ENCODE measurements at regions not wholly inside any gene's neighbourhood (a gene's known extent, or its start where the extent isn't known, plus 50 kb on each side); places are given as distances from the start of the nearest gene placed in this dataset.
"Not testable (repeated sequence)": the region's sequence is repeated elsewhere in the genome, so short reads cannot be mapped to it uniquely, and the experiment has no call there.

- Mint-ChIP-seq H3K9me3 (no peaks in the 10 kb centered on the region), H3K4me3 (no peak overlapping the region), H3K27ac (no peak overlapping the region), H3K4me1 (no peaks in the 10 kb centered on the region), H3K27me3 (no peaks in the 10 kb centered on the region), H3K36me3 (ENCODE audit: low read depth) (no peaks in the 10 kb centered on the region)
- DNase-seq: no peak
- CTCF ChIA-PET: no interaction called here
- POLR2A ChIA-PET: no interaction called here
These were observed 347.2 kb downstream of the C12orf75 start for GRCh38 chr12:105677672-105678071.

DNA sequence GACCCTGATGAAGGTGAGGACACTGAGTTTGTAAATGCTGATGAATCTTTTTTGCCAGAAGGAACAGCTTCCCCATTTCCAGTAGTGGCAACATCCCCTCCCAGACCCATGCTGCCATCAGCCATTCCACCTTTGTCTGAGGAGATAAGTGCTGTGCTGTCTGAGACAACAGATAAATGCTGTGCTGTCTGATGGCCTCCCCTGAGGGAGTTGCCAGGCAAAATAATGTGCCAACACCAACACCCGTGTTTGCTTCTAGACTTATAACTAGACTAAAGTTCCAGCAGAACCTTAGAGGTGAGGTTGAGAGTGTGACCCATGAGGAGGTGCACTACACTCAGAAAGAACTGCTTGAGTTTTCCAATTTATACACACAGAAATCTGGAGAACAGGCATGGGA is 349.5 kb downstream of the C12orf75 start:
- H3K27me3 Mint-ChIP-seq: no peaks in the 10 kb centered on the region
- CTCF ChIA-PET: no interaction called here
- DNase-seq: peak; percentile 18

DNA sequence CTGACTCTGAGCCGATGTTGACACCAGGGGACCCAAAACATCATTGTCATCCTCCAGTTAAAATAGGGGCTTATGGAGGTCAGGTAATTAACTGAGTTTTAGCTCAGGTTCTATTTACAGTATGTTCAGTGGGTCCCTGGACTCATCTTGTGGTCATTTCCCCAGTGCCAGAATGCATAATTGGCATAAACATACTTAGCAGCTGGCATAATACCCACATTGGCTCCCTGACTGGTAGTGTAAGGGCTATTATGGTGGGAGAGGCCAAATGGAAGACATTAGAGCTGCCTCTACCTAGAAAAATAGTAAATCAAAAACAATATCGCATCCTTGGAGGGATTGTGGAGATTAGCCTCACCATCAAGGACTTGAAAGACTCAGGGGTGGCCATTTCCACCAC is 350.9 kb downstream of the C12orf75 start:
- no peaks in the 10 kb centered on the region for H3K4me1 Mint-ChIP-seq
- CTCF ChIA-PET: no interaction called here
- H3K4me3 Mint-ChIP-seq: no peak overlapping the region
- no peaks in the 10 kb centered on the region for H3K9me3 Mint-ChIP-seq
- H3K27ac Mint-ChIP-seq: no peak overlapping the region
- H3K36me3 Mint-ChIP-seq (ENCODE audit: low read depth): no peaks in the 10 kb centered on the region
- POLR2A ChIA-PET: no interaction called here
- DNase-seq: no peak
- H3K27me3 Mint-ChIP-seq: no peaks in the 10 kb centered on the region

More for the DNA sequence above, 349.5 kb downstream of the C12orf75 start:
- Mint-ChIP-seq H3K9me3 (no peaks in the 10 kb centered on the region), H3K4me1 (no peaks in the 10 kb centered on the region), H3K36me3 (ENCODE audit: low read depth) (no peaks in the 10 kb centered on the region), H3K27ac (no peak overlapping the region), H3K4me3 (no peak overlapping the region)
- POLR2A ChIA-PET: no interaction called here

GRCh38 chr12:105682821-105683220 is 352.3 kb downstream of the C12orf75 start:
- H3K27ac Mint-ChIP-seq; H3K27me3 Mint-ChIP-seq; CTCF ChIA-PET; H3K4me3 Mint-ChIP-seq; H3K4me1 Mint-ChIP-seq; H3K9me3 Mint-ChIP-seq; POLR2A ChIA-PET; H3K36me3 Mint-ChIP-seq (ENCODE audit: low read depth); DNase-seq: not testable (repeated sequence)

- H3K27ac Mint-ChIP-seq; POLR2A ChIA-PET; DNase-seq; H3K4me3 Mint-ChIP-seq; H3K27me3 Mint-ChIP-seq; H3K4me1 Mint-ChIP-seq; CTCF ChIA-PET; H3K36me3 Mint-ChIP-seq (ENCODE audit: low read depth); H3K9me3 Mint-ChIP-seq: not testable (repeated sequence)
These were observed 353.3 kb downstream of the C12orf75 start for GRCh38 chr12:105683836-105684235.

GRCh38 chr12:105698075-105698474 is 367.6 kb downstream of the C12orf75 start:
- Mint-ChIP-seq H3K4me1 (no peaks in the 10 kb centered on the region), H3K27ac (no peak overlapping the region), H3K9me3 (no peaks in the 10 kb centered on the region), H3K27me3 (peaks cover 1% of the 10 kb centered on the region), H3K4me3 (no peak overlapping the region), H3K36me3 (ENCODE audit: low read depth) (no peaks in the 10 kb centered on the region)
- no peak for DNase-seq
- ChIA-PET POLR2A (no interaction called here), CTCF (no interaction called here)

DNA sequence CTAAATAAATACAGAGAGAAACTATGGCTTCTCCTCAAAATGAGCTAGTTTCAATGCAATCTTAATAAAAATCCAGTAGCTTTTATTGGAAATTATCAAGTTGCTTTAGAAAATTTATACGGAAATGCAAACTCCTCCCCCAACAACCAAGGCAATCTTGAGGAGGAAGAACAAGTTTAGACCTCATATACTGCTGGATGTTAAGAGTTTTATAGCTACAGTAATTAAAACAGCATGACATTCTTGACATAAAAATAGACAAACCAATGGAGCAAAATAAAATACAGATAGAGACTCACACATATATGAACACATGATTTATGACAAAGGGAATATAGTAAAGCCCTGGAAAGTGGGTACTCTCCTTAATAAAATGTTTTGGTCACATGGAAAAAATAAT is 368.7 kb downstream of the C12orf75 start:
- Mint-ChIP-seq H3K4me3 (no peak overlapping the region), H3K36me3 (ENCODE audit: low read depth) (no peaks in the 10 kb centered on the region), H3K27me3 (peaks cover 1% of the 10 kb centered on the region), H3K4me1 (no peaks in the 10 kb centered on the region), H3K9me3 (no peaks in the 10 kb centered on the region), H3K27ac (no peak overlapping the region)
- ChIA-PET POLR2A (no interaction called here), CTCF (no interaction called here)
- no peak for DNase-seq

DNA sequence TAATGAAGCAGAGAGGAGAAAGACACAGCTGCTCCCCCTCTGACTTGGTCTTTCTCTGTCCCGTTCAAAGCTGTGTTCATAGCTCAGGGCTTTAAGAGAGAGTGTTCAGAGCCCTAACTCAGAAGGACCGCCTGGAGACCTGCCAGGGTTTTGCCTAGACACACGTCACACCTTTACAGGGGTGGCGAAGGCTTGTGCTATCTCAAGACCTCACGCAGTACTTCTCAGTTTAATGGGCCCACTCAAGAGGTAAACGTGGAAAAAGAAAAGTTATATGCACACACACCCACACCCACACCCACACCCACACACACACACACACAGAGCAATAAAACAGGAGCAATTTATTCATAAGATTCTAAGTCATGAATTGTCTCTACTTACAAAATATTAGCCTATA is 374.3 kb downstream of the C12orf75 start:
- H3K9me3 Mint-ChIP-seq: no peaks in the 10 kb centered on the region
- H3K36me3 Mint-ChIP-seq (ENCODE audit: low read depth): no peaks in the 10 kb centered on the region

GRCh38 chr12:105705235-105705634 is 374.7 kb downstream of the C12orf75 start:
- Mint-ChIP-seq H3K27ac (no peak overlapping the region), H3K36me3 (ENCODE audit: low read depth) (no peaks in the 10 kb centered on the region), H3K4me3 (no peak overlapping the region), H3K27me3 (peaks cover 1% of the 10 kb centered on the region), H3K9me3 (no peaks in the 10 kb centered on the region), H3K4me1 (no peaks in the 10 kb centered on the region)
- POLR2A ChIA-PET: no interaction called here
- CTCF ChIA-PET: no interaction called here
- no peak for DNase-seq

More for the DNA sequence above, 374.3 kb downstream of the C12orf75 start:
- DNase-seq: no peak
- ChIA-PET POLR2A (no interaction called here), CTCF (no interaction called here)
- no peak overlapping the region for H3K27ac Mint-ChIP-seq
- H3K4me3 Mint-ChIP-seq: no peak overlapping the region
- no peaks in the 10 kb centered on the region for H3K4me1 Mint-ChIP-seq
- peaks cover 1% of the 10 kb centered on the region for H3K27me3 Mint-ChIP-seq

DNA sequence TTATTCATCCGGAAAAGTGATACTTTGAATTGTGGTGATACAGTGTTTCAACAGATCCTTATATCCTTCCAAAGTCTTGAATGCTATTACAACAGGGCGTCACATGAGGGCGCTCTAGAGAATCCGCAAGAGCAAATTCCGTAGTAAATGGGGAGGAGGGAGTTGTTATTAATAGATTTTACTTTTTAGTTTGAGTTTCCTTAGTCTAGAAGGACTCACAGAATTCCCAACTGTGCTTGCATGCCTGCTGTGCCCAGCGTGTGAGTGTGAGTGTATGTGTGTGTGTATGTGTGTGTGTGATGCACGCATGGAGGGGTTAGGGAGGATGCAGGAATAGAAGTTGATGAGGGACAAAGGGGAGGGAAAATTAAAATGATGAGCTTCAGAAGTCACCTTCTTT is 375.3 kb downstream of the C12orf75 start:
- ChIA-PET POLR2A (no interaction called here), CTCF (no interaction called here)
- no peak overlapping the region for H3K27ac Mint-ChIP-seq
- H3K36me3 Mint-ChIP-seq (ENCODE audit: low read depth): no peaks in the 10 kb centered on the region
- no peaks in the 10 kb centered on the region for H3K9me3 Mint-ChIP-seq
- no peak overlapping the region for H3K4me3 Mint-ChIP-seq
- peaks cover 1% of the 10 kb centered on the region for H3K27me3 Mint-ChIP-seq
- DNase-seq: no peak
- no peaks in the 10 kb centered on the region for H3K4me1 Mint-ChIP-seq

DNA sequence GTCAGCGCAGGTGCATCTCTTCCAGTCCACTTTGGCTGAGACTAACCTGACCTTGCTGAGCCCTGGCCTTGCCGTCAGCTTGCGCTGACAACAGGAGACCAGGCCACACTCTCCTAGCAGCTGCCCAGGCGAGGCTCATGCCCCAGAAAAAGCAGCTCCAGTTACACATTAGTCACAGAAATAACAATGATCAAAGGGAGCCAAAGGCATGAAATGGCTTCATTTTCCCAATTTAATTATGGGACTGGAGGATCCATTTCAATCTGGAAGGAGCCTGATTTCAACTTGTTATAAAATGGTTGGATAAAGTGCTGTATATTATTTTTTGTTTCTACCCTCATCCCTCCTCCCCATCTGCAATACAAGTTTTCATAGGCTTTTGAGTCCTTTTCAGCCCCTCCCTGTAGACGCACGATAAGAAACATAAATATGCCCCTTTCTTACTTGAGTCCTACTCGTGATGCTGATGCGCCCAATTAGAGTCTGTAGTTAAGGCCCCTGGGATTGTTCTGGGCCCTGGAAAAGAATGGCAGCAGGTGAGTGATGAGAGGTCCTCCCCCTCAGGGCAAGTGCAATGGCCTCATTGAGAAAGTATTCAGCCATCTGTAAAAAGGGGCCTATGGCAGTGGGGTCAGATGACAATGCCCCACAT is 376.0 kb downstream of the C12orf75 start:
- Mint-ChIP-seq H3K27ac (no peak overlapping the region), H3K27me3 (no peaks in the 10 kb centered on the region), H3K9me3 (no peaks in the 10 kb centered on the region), H3K36me3 (ENCODE audit: low read depth) (no peaks in the 10 kb centered on the region), H3K4me3 (no peak overlapping the region), H3K4me1 (no peaks in the 10 kb centered on the region)
- ChIA-PET CTCF (no interaction called here), POLR2A (no interaction called here)
- no peak for DNase-seq

DNA sequence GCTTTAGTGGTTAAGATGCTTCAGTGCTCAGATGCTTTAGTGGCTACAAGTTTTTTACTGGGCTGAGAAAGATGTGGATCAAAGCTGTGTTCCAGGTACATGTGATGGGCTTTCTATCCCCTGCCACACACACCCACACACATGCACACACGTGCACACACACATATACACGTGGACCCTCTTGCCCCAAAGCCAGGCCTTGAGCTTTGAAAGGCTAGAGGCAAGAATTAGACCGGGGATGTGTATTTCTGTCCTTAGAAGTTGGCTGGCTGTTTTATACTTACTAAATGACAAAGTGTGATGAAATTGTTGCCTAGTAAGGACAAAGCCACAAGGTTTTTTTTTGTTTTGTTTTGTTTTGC is 376.5 kb downstream of the C12orf75 start:
- Mint-ChIP-seq H3K27me3 (no peaks in the 10 kb centered on the region), H3K4me1 (no peaks in the 10 kb centered on the region), H3K9me3 (no peaks in the 10 kb centered on the region), H3K36me3 (ENCODE audit: low read depth) (no peaks in the 10 kb centered on the region), H3K4me3 (no peak overlapping the region), H3K27ac (no peak overlapping the region)
- DNase-seq: no peak
- POLR2A ChIA-PET: no interaction called here
- CTCF ChIA-PET: no interaction called here

DNA sequence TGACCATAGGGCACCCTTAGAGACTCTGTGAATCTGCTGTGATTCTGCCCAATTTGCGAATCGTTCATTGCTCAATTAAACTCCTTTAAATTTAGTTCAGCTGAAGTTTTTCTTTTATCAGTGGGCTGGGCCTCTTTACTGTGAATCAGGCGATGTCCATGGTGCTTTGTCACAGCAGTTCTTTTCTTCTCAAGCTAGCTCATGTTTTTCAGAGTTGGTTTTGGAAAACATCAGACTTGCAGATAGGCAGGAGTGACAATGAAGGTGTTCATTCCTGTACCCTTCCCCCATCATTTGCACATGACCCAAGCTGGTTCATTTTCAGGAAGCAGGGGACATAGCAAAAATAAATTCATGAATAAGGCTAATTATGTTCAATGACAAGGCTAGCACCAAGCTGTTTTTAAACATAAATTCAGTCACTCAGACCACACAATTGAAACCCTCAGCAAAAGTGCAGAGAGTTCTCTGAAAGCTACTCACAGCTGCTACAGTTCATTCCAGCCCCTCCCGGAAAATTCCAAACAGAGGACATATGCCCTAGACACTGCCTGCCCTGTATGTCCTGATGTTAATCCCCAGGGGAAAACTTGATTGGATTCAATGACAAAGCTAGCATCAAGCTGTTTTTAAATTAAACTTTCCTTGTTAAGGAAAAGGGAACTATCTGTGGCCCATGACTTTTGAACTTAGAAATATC is 383.3 kb downstream of the C12orf75 start:
- Mint-ChIP-seq H3K36me3 (ENCODE audit: low read depth) (no peaks in the 10 kb centered on the region), H3K9me3 (no peaks in the 10 kb centered on the region), H3K27ac (no peak overlapping the region), H3K4me1 (no peaks in the 10 kb centered on the region), H3K4me3 (no peak overlapping the region), H3K27me3 (peaks cover 7% of the 10 kb centered on the region)
- CTCF ChIA-PET: no interaction called here
- POLR2A ChIA-PET: no interaction called here
- DNase-seq: no peak

DNA sequence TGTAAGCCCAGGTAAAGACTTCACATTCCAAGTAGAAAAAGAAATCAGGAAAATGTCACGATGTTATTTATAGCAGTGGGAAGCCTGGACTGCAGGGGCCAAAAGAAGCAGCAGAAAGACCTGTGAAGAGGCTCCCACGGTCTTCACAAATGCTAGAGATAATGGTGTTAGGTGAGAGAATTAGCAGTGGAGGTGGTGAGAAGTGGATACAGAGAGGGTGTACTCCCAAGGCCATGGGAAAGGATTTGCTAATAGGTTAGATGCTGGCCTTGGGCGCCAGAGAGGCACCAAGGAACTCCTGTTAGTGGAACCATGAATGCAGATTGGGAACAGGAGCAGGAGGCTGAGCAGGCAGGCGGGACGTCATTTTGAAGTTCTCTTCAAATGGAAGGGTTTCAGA is 386.1 kb downstream of the C12orf75 start:
- H3K4me3 Mint-ChIP-seq: no peak overlapping the region
- DNase-seq: no peak
- no peak overlapping the region for H3K27ac Mint-ChIP-seq
- no peaks in the 10 kb centered on the region for H3K4me1 Mint-ChIP-seq
- no peaks in the 10 kb centered on the region for H3K9me3 Mint-ChIP-seq
- POLR2A ChIA-PET: no interaction called here
- CTCF ChIA-PET: no interaction called here
- H3K36me3 Mint-ChIP-seq (ENCODE audit: low read depth): no peaks in the 10 kb centered on the region
- peaks cover 7% of the 10 kb centered on the region for H3K27me3 Mint-ChIP-seq
